ENCODE measurements at regions not wholly inside any gene's neighbourhood (a gene's known extent, or its start where the extent isn't known, plus 50 kb on each side); places are given as distances from the start of the nearest gene placed in this dataset.

DNA sequence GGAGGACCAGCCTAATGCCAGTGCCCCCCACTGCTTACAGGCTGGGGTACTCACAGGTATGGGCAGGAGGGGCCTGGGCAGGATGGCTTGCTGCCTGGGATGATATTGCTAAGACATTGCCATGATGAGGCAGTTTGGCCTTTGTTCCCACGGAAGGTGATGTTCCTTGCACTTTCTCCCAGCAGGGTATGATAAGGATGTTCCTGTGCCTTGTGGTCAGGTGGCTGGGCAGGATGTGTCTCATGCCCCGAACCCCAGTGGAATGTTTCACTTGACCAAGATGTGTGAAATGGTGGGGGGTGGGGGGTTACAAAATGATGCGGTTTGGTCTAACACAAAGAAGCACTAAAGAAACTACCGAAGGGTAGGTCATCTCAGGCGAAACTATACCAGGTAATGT is 337.8 kb upstream of the ZFHX3 start:
- DNase-seq: no peak

DNA sequence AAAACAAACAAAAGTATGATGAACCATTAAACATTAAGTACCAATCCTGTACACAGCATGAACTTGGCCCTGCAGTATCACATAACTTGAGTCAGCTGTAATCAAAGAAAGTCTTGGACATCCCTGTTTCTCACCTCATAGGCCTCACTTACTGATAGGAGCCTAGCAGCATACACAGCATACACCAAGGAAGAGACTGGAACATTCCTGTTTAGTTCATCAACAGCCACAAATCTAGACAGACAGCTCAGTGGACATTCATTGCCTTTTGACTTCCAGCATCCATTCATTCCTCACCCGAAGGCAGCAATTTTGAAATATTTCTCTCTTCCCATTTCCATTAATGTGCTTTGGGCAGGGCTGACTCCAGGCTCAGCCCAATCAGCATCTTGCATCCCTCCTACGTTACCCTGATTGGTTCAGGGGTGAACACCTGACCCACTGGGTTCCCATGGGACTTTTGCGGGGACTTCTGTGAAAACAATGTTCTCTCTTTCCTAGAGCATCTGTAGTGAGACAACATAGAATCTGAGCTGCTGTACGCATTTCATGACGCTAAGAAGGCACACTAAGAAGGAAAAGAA is 336.7 kb upstream of the ZFHX3 start:
- no peak for DNase-seq

DNA sequence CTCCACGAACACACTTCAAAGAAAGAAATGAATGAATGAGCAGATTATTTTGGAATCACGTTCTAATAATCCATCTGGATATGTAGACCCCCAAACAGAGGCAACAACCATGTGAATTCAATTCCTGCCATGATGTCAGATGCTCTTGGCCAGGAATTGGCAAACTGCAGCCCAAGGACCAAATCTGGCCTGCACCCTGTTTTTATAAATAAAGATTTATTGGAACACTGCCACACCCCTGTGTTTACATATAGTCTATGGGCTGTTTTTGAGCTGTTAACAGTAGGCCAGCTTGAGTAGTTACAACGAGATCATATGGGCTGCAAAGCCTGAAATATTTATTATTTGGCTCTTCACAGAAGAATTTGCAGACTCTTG is 336.0 kb upstream of the ZFHX3 start:
- DNase-seq: no peak

DNA sequence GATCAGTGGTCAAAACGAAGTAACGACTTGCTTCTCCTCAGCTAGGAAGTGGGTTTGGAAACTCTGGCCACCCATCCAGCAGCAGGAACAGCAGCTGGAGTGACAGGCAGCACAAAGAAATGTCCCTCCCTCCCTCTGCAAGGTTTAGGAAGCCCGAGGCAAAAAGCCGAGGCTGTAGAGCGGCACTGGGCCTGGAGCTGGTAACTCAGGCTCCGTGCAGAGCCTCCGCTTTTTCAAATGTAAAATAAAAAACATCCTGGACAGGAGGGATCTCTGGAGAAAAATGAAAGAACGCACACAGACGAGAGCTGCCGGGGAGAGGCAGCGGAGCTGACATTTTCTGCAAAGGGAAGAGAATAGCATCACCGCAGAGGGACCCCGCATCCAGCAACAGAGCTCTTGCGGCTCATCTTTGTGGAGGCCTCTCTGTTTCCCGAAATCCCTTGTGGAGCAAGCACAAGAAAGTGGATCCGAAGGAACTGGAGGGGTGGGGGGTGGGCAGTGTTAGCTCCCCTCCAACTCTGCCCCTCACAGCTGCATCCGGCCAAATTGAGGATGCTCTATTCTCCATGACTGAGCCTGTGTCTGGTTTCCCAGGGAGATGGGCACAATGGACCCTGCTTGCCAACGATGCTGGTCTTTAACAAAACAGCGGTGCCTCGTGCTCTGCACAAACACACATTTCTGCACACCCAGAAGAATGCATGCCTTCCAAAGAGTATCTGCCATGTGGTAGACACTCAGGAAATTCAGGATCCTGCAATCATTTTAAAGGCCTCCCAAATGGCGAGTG is 335.5 kb upstream of the ZFHX3 start:
- no peak for DNase-seq

GRCh38 chr16:73378471-73378870 is 330.5 kb upstream of the ZFHX3 start:
- no peak for DNase-seq

DNA sequence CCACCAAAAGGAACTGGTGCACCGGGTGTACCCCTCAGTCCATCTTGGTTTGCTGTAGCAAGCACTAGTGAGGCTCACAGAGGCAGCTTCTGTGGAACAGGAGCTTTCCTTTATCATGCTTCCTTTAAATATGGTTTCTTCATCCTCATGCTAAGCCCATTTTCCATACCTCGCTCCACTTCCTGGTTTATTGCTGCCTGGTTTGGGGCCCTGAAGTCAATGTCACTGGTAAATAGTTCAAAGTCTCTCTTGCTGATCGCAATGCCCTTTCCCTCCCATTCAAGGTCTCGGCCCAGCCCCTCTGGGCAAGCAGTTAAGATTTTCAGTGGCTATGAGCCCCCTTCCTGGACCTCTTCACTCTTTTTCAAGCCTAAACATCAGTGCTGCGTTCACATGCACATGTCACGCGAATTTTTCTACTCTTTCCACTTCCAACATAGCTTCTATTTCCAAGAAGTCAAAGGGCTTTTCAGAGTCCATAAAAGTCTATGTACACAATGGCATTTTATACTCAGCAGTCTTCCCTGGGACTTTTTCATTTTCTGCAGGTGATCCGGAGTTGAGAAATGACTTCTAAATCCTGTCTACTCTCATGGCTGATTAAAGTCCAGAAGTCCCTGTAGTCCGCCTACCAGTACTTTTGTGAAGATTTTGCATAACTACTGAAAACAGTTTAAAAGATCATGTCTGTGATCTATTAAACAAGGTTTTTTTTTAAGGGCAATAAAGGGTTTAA is 323.8 kb upstream of the ZFHX3 start:
- no peak for DNase-seq

DNA sequence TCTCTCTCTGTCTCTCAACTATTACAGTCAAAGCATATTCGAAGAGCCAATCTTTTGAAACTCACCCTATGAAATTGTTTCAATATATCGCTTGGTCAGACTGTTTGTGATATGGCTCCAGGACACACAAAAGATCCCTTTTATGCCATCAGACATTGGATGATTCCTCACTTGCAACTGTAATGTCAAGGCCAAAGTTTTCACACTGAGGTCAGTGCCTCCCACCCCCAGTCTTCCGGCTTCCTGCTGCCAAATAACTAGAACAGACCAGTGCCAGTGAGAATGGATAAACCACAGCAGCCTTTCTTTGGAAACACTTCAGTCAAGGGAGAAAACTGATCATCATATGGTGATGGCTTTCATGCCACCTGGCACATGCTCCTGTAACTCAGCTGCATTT is 321.9 kb upstream of the ZFHX3 start:
- DNase-seq: no peak

- DNase-seq: no peak
Observed at GRCh38 chr16:73368715-73369114, 320.8 kb upstream of the ZFHX3 start.

DNA sequence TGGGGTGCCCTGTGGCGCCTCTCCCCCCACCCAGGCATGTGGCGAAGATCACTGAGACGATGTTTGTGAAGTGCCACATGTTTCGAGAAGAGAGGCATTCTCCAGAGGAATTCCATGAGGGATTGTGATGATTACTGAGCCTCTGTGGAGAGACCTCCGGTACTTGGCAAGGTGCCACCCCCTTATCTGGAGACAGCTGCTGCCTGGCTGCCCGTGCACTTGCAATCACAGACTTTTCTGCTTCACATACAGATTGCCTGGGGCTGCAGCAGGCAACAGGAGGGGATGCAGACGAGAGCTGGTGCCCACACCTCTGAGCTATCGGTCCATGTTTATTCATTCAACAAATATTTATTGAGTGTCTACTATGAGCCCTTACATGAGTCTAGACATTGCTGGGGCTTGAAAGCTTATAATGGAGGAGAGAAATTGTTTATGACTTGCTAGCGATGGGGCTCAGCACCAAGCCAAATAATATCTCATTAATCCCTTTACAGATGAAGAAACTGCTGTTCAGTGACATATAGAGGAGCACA is 317.2 kb upstream of the ZFHX3 start:
- no peak for DNase-seq

GRCh38 chr16:73364413-73364812 is 316.5 kb upstream of the ZFHX3 start:
- no peak for DNase-seq

- no peak for DNase-seq
Observed at GRCh38 chr16:73361061-73361460, 313.1 kb upstream of the ZFHX3 start.

DNA sequence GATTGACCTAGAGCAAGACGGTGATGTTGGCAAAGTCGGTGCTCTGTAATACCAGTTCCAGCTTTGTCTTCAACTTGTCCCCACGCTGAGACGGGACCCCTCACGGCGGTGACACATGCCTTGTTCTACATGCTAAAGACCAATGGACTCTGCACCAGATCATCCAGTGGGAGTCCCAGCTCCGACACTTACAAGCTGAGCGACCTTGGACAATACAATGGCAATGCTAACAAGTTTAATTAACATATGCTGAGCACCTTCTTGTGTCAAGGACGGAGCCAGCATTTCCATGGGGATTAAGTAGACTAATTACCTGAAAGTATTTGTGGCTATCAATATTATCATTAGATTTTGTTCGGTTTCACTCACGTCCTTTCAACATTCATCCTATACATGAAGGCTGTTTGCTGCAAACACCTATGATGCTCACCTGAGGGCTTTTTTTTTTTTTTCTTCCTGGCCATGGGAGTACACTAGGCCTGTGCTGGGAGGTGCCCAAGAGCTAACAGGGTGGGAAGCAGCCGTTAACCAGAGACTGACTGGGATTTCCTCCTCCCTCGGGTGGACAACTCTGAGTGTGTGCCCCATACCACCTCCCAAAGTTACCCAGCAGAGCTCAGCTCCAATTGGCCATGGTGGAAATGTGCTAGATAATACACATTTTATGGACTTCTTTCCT is 308.6 kb upstream of the ZFHX3 start:
- DNase-seq: no peak

- no peak for DNase-seq
Observed at GRCh38 chr16:73355981-73356380, 308.1 kb upstream of the ZFHX3 start.

- DNase-seq: no peak
Observed at GRCh38 chr16:73354434-73354833, 306.5 kb upstream of the ZFHX3 start.

DNA sequence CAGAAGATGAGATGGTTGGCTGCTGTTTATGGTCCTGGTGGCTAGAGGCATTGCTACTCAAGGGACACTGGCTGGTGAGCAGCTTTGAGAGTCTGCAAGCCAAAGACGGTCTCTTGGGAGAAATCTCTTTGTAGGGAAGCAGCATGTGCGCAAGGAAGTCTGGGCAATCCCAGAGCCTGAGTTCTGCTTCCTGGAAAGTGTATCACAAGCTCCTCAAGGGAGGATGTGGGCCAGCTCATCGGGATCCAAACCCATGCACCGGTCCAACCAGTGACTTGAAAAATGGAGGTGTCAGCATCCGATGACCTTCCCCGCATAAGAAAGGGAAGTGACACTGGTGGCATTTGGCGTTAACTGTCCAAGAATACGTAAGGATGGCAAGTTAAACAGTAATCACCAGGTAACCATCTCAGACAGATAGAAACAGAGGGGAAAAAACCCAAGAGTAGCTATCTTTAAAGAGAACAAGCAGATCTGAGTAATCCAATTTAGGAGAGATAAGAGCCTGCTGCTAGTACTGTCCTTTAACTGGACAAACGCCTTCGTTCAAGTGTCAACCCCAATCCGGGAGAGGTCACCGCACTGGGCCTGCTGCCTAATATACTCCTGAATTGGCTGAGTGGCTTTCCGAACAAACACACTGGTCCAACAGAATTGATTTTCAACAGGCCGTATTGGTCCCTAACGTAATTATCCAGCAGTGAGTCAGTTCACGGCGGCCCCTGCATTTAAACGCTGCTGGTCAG is 303.0 kb upstream of the ZFHX3 start:
- no peak for DNase-seq

DNA sequence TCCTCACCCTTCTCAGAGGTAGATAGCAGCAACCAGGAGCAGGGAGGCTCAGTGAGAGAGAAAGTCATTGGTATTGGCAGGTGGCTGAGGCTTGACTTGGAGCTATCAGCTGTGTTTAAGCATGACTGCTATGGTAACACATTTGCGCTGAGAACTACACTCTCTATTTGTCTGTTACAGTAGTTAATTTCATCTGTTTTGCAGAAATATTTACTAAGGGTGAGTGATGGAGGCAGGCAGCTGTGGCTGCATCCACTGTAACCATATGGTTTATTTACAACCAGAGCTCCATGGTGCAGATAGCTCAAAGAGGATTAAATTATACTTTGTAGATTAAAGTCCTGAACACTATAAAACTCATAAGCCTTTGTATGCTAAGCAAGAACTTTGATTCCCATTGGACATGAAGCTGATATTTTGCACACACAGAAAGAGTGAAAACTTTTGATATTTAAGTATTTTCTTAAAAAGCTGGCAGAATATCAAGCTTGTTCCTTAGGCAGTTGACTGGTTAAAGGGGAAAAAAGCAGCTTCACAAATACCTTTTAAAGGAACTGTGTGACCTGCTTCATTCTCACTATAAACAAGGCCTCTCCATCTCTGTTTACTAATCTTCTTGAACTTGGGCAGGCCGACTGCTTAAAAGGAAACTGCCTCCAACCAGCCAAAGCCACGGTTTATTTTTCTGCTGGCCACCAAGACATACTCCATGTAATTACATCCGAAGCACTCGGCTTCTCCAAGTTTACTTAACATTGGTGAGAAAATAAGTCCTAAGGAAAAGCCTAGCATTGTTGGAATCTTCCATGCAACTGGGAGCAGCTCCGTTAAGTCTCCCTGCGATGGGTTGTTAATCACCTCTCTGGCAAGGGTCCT is 299.8 kb upstream of the ZFHX3 start:
- no peak for DNase-seq

GRCh38 chr16:73339821-73340220 is 291.9 kb upstream of the ZFHX3 start:
- DNase-seq: no peak

DNA sequence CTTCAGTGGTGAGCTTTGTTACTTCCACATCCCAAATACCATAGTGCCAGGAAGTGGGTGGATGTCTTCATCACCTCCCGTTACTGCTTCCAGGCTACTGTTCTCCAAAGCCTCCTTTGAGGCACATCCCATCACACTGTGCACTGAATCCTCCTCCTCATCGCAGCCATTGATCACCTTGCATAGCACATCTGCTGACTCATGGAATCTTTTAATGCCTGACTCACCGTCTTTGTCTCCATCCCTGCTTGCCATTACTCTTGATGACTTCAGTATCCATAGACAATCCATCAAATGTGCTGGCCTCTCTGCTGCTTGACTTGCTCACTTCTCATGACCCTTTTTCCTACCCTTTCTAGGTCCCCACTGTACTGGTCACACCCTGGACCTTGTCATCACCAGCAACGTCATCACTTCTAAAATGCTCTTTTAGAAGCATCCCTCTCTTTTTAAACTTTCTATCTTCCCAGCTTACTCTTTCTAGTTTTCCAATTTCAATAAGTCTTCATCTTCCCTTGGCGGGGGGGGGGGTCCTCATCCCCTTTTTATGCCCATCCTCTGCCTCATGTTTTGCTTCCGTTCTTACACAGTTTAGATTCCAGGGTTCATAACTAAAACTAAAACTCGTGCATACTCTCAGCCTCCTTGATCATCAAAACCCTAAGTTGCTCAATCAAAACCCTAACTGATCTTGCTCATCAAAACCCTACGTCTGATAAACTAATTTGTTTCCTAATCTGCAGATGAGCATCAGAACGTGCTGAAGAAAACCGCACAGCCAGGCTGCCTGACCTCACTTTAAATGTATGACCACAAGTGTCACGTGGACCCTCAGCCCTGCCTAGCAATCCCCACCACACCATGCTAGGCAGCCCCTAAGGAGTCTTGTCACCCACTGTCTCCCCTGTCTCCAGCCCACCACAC is 289.7 kb upstream of the ZFHX3 start:
- DNase-seq: no peak

GRCh38 chr16:73329358-73330286 is 281.7 kb upstream of the ZFHX3 start:
- peak; percentile 11 for DNase-seq

Measured in NCI-H1048 (cell line).